ENCODE measurements at regions not wholly inside any gene's neighbourhood (a gene's known extent, or its start where the extent isn't known, plus 50 kb on each side); places are given as distances from the start of the nearest gene placed in this dataset.

DNA sequence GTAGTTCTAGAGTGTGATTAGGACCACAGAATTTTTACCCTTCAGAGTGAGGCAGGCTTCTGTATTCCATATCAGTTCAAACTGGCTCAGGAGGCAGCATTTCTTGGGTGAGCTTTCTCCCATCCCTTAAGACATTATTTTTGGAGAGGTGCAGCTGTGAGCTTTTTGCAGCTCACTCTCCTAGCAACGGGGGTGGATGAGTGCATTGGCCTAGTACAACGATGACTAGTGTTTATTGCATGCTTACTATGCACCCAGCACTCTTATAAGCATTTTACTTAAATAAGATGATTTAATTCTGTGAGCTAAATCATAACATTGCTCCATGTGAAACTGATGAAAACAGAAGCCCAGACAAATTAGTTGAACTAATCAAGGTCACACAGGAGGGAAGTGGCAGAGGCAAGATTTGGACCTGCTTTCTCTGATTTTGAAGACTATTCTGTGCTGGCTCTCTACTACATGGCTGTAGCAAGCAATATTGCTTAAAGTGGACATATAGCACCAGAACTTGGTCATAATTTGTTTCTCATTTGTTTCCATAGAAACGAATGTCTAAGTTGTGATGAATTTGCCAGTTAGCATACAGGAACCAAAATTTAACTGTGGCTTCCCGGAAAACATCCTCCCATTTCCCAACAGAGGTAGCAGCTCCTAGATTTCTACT, 372.1 kb upstream of the RIOK2 start:
- TF ChIP-seq POLR2A (IDR thresholded peaks at IDR 0.05; ENCODE audit: low read depth, low read length), result no peak
- no peak for TF ChIP-seq TAF1 (IDR thresholded peaks at IDR 0.05; ENCODE audit: borderline replicate concordance, low read depth, low read length)
- TF ChIP-seq POLR2AphosphoS5 (IDR thresholded peaks at IDR 0.05; ENCODE audit: low read depth, low read length), result no peak

Data from GM12892 (cell line).